Endothelial cell of umbilical vein (primary cell): ENCODE measurements at regions not wholly inside any gene's neighbourhood (a gene's known extent, or its start where the extent isn't known, plus 50 kb on each side); places are given as distances from the start of the nearest gene placed in this dataset.

Source experiments
- BruUV-seq: library from RNA; stranded (reverse); fragments of 400-500 nt; replicated peaks from 2 replicates; lab custom pipeline; 2021; lab: Mats Ljungman, UMichigan
- CTCF ChIA-PET: fragments of 300-600, 350-600 bp; sonication (Branson Sonifier 250); formaldehyde crosslinking; loops from one replicate; lab custom pipeline; 2021; ENCODE audit warnings: antibody characterized with exemption, inconsistent platforms; lab: Charles Lee
- POLR2A ChIA-PET: fragments of 300-600, 350-600 bp; sonication (Branson Sonifier 250); formaldehyde crosslinking; loops from one replicate; lab custom pipeline; 2021; ENCODE audit warnings: antibody characterized with exemption, inconsistent platforms; lab: Charles Lee
- DNase-seq: peaks from one replicate; pipeline ENCODE4 v3.0.0-alpha.2; 2011; ENCODE audit warnings: low read depth, low spot score
- FAIRE-seq: peaks from 2 replicates; lab custom pipeline; 2011; peaks lifted over from hg19 to GRCh38; lab: Jason Lieb, UNC
- H2AFZ ChIP-seq: 2 replicates; pipeline ENCODE4 v1.6.0; 2012; ENCODE audit warnings: low read depth, low read length, control low read depth, inconsistent platforms
- H3K27ac ChIP-seq: 2 replicates; pipeline ENCODE4 v1.5.1; 2011; ENCODE audit warnings: low read depth, mild to moderate bottlenecking, control low read depth, low read length, moderate library complexity; ENCODE audit not compliant: insufficient read depth
- H3K27me3 ChIP-seq, 2 experiments: 2 replicates each; pipeline versions ENCODE4 v1.6.0 to v1.6.1; 2011; ENCODE audit warnings: low read length in 2 of 2, mixed read lengths in 1 of 2; ENCODE audit not compliant: control insufficient read depth in 2 of 2, insufficient read depth in 2 of 2
- H3K36me3 ChIP-seq, 2 experiments: 2 replicates in 1 of 2; 3 replicates in 1 of 2; pipeline ENCODE4 v1.5.1; 2011; ENCODE audit warnings: low read length in 2 of 2, mild to moderate bottlenecking in 1 of 2, moderate library complexity in 1 of 2; ENCODE audit not compliant: control insufficient read depth in 2 of 2, insufficient read depth in 2 of 2; ENCODE audit errors: extremely low read depth in 1 of 2
- H3K4me1 ChIP-seq: 3 replicates; pipeline ENCODE4 v1.5.1; 2011; ENCODE audit warnings: mild to moderate bottlenecking, low read length; ENCODE audit not compliant: control insufficient read depth, insufficient read depth; ENCODE audit errors: extremely low read depth
- H3K4me2 ChIP-seq: 2 replicates; pipeline ENCODE4 v1.6.1; 2011; ENCODE audit warnings: low read length, control low read depth, mixed read lengths; ENCODE audit not compliant: insufficient read depth
- H3K4me3 ChIP-seq, 3 experiments: fragments of 200-600 bp in 1 of 3; sonication (generic), shearing (Covaris generic) in 1 of 3; replicated peaks in 1 of 3; 2 replicates each; pipeline ENCODE4 v1.5.1; 2011 to 2016; ENCODE audit warnings: control low read depth in 3 of 3, low read length in 3 of 3, mild to moderate bottlenecking in 2 of 3, inconsistent platforms in 1 of 3, low read depth in 1 of 3, moderate library complexity in 1 of 3; ENCODE audit not compliant: insufficient read depth in 1 of 3
- H3K79me2 ChIP-seq: 2 replicates; pipeline ENCODE4 v1.6.0; 2012; ENCODE audit warnings: low read length, inconsistent platforms; ENCODE audit not compliant: control insufficient read depth, insufficient read depth
- H3K9ac ChIP-seq: replicated peaks from 2 replicates; pipeline ENCODE3; 2011; ENCODE audit warnings: low read length, control low read depth; ENCODE audit not compliant: insufficient read depth; ENCODE audit errors: extremely low read depth
- H3K9me1 ChIP-seq: replicated peaks from 3 replicates; pipeline ENCODE4 v1.6.0; 2011; ENCODE audit warnings: mild to moderate bottlenecking, low read length; ENCODE audit not compliant: control insufficient read depth, insufficient read depth; ENCODE audit errors: extremely low read depth
- H3K9me3 ChIP-seq: replicated peaks from 2 replicates; pipeline ENCODE4 v1.5.1; 2012; ENCODE audit warnings: low read length, inconsistent platforms; ENCODE audit not compliant: control insufficient read depth, insufficient read depth
- H4K20me1 ChIP-seq: replicated peaks from 2 replicates; pipeline ENCODE3; 2011; ENCODE audit warnings: mild to moderate bottlenecking, low read length; ENCODE audit not compliant: control insufficient read depth, insufficient read depth; ENCODE audit errors: extremely low read depth
- EZH2 ChIP-seq: IDR thresholded peaks from 2 replicates; pipeline ENCODE4 v1.6.1; 2012; ENCODE audit warnings: borderline replicate concordance, low read depth, mild to moderate bottlenecking, moderate library complexity, low read length, inconsistent platforms; ENCODE audit not compliant: severe bottlenecking
- FOS ChIP-seq: IDR thresholded peaks from 2 replicates; pipeline ENCODE4 v1.6.1; 2011; ENCODE audit warnings: mild to moderate bottlenecking, low read length, moderate library complexity, borderline replicate concordance; ENCODE audit not compliant: insufficient read depth
- GATA2 ChIP-seq: IDR thresholded peaks from 2 replicates; pipeline ENCODE4 v1.7.0; 2011; ENCODE audit warnings: low read depth, mild to moderate bottlenecking, moderate library complexity, mixed read lengths, low read length; ENCODE audit not compliant: insufficient read length, insufficient read depth
- JUN ChIP-seq: IDR thresholded peaks from 2 replicates; pipeline ENCODE4 v1.6.1; 2011; ENCODE audit warnings: borderline replicate concordance, low read depth; ENCODE audit not compliant: insufficient read length, insufficient read depth
- MYC ChIP-seq: IDR thresholded peaks from one replicate; pipeline ENCODE4 v1.6.1; 2011; ENCODE audit warnings: mild to moderate bottlenecking, low read depth, low read length
- POLR2A ChIP-seq: IDR thresholded peaks from 2 replicates; pipeline ENCODE4 v1.6.1; 2012; ENCODE audit warnings: low read depth, mild to moderate bottlenecking, control low read depth, low read length
- POLR2AphosphoS5 ChIP-seq: IDR thresholded peaks from 2 replicates; pipeline ENCODE4 v1.6.1; 2012; ENCODE audit warnings: low read depth, mild to moderate bottlenecking, control low read depth, low read length, moderate library complexity; ENCODE audit not compliant: insufficient read depth
- dilution Hi-C: fragments of 300-500 bp; cut with MboI; formaldehyde crosslinking; loops from one replicate; pipeline ENCODE4 v1.15.0; 2019; ENCODE audit warnings: low sequenced_read_pairs; ENCODE audit not compliant: extremely low pct_ligation_motif_present
- intact Hi-C: fragments of 100-400 bp; cut with micrococcal nuclease; formaldehyde crosslinking; loops from one replicate; pipeline ENCODE4 v1.10.0; 2022
- TF ChIP-seq, protein P1 (sequence below): IDR thresholded peaks from 2 replicates; pipeline ENCODE4 v1.6.1; 2011; ENCODE audit not compliant: insufficient read depth, insufficient read length
- TF ChIP-seq, protein P2 (sequence below), 2 donors: IDR thresholded peaks; 1 replicate in 1 of 2; 2 replicates in 1 of 2; pipeline ENCODE4 v1.5.1; 2011; ENCODE audit warnings: low read length in 2 of 2, mild to moderate bottlenecking in 2 of 2, moderate library complexity in 2 of 2, control low read depth in 1 of 2, inconsistent platforms in 1 of 2, low read depth in 1 of 2; ENCODE audit not compliant: insufficient read depth in 1 of 2; ENCODE audit errors: extremely low read depth in 1 of 2

DNA sequence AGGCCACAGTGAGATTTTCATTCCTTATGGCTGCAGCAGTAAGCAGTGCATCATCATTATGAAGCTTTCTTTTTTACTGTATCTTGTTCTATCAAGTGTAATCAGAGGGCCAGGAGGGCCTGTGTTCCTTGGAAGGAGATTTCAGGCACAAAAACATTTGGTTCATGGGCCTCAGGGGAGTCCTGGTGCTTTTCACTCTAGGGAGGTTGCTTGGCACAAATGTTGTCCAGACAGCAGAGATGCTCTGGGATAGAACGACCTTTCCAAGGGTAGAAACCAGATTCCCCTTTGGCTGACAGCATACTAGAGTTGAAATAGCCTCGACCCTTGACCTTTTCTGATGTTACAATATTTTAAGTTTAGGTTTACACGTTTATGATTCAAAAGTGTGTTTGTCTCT, 95.3 kb upstream of the CLSTN2 start:
- H3K79me2 ChIP-seq, result no peaks in the 10 kb centered on the region
- H3K9ac ChIP-seq, result no peak overlapping the region
- H3K4me2 ChIP-seq, result no peak overlapping the region
- no peak overlapping the region for H2AFZ ChIP-seq
- POLR2A ChIA-PET, result no interaction called here
- intact Hi-C loops (no loop called here), dilution Hi-C loops (no loop called here)
- no peak overlapping the region for H3K27ac ChIP-seq
- peaks cover 2% of the 10 kb centered on the region for H3K9me3 ChIP-seq
- H3K4me1 ChIP-seq, result no peaks in the 10 kb centered on the region
- no peak for DNase-seq
- H4K20me1 ChIP-seq, result no peaks in the 10 kb centered on the region
- CTCF ChIA-PET, result no interaction called here
- H3K4me3 ChIP-seq, result no peak overlapping the region
- no peak for FAIRE-seq
- BruUV-seq, result no TSS peak
- no peaks in the 10 kb centered on the region for H3K36me3 ChIP-seq
- H3K27me3 ChIP-seq, result no peaks in the 10 kb centered on the region
- H3K9me1 ChIP-seq, result no peaks in the 10 kb centered on the region
- no peak for TF ChIP-seq MYC
- no peak for TF ChIP-seq POLR2AphosphoS5
- no peak for TF ChIP-seq GATA2
- no peak for TF ChIP-seq JUN
- TF ChIP-seq POLR2A, result no peak
- TF ChIP-seq, protein P1, sequence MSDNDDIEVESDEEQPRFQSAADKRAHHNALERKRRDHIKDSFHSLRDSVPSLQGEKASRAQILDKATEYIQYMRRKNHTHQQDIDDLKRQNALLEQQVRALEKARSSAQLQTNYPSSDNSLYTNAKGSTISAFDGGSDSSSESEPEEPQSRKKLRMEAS, result no peak
- TF ChIP-seq EZH2, result no peak
- TF ChIP-seq, protein P2, sequence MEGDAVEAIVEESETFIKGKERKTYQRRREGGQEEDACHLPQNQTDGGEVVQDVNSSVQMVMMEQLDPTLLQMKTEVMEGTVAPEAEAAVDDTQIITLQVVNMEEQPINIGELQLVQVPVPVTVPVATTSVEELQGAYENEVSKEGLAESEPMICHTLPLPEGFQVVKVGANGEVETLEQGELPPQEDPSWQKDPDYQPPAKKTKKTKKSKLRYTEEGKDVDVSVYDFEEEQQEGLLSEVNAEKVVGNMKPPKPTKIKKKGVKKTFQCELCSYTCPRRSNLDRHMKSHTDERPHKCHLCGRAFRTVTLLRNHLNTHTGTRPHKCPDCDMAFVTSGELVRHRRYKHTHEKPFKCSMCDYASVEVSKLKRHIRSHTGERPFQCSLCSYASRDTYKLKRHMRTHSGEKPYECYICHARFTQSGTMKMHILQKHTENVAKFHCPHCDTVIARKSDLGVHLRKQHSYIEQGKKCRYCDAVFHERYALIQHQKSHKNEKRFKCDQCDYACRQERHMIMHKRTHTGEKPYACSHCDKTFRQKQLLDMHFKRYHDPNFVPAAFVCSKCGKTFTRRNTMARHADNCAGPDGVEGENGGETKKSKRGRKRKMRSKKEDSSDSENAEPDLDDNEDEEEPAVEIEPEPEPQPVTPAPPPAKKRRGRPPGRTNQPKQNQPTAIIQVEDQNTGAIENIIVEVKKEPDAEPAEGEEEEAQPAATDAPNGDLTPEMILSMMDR (IDR thresholded peaks at IDR 0.05; ENCODE audit: extremely low read depth in 1 of 2, insufficient read depth in 1 of 2, low read depth in 1 of 2, low read length in 2 of 2), result no peak
- TF ChIP-seq FOS, result no peak
